Neutrophil (primary cell): ENCODE measurements at regions not wholly inside any gene's neighbourhood (a gene's known extent, or its start where the extent isn't known, plus 50 kb on each side); places are given as distances from the start of the nearest gene placed in this dataset.

Experiments used
- H3K27ac ChIP-seq: fragments of 200-600 bp; sonication (generic); 2 replicates; pipeline ENCODE4 v1.5.1; 2016; ENCODE audit warnings: mild to moderate bottlenecking, moderate library complexity
- H3K27me3 ChIP-seq: fragments of 200-600 bp; sonication (generic); 2 replicates; pipeline ENCODE4 v1.6.0; 2016; ENCODE audit warnings: mild to moderate bottlenecking
- H3K36me3 ChIP-seq: fragments of 200-600 bp; sonication (generic); 2 replicates; pipeline ENCODE4 v1.5.1; 2017
- H3K4me1 ChIP-seq, 2 experiments: fragments of 200-600 bp in 1 of 2; sonication (generic) in 1 of 2; 1 replicate in 1 of 2; 2 replicates in 1 of 2; pipeline versions ENCODE4 v1.5.1 to v1.6.1; 2013 to 2016; ENCODE audit warnings: low read depth in 1 of 2, low read length in 1 of 2, mild to moderate bottlenecking in 1 of 2, moderate library complexity in 1 of 2; ENCODE audit not compliant: control insufficient read depth in 1 of 2, insufficient read depth in 1 of 2
- H3K4me3 ChIP-seq, 2 experiments: fragments of 200-600 bp in 1 of 2; sonication (generic) in 1 of 2; 1 replicate in 1 of 2; 2 replicates in 1 of 2; pipeline ENCODE4 v1.5.1; 2013 to 2016; ENCODE audit warnings: low read depth in 1 of 2, low read length in 1 of 2, mild to moderate bottlenecking in 1 of 2, moderate library complexity in 1 of 2
- H3K9me3 ChIP-seq: fragments of 200-600 bp; sonication (generic); 2 replicates; pipeline ENCODE4 v1.5.1; 2016
- TF ChIP-seq, protein P1 (sequence below): fragments of 200-600 bp; sonication (generic); IDR thresholded peaks from 2 replicates; pipeline ENCODE4 v1.5.1; 2016; ENCODE audit warnings: antibody characterized with exemption

DNA sequence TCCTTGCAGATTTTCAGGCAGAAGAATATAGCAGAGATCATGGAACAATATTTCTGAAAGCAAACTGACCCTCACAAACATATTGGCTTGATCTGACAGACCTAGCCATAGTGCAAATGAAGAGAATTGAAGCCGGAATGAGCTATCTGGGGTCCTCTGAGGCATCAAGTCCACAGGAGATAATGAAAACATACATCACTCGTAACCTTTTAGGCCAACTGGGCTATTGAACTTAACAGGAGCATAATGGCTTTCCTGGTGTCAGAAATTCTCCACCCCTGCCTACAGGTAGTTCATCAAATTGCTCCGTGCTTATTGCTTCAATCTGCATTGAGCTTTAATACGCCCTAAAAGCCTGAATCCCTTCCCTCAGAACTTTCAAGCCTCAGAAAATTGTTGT, 1414.6 kb upstream of the TENM4 start:
- H3K9me3 ChIP-seq = no peaks in the 10 kb centered on the region
- H3K36me3 ChIP-seq = no peaks in the 10 kb centered on the region
- no peaks in the 10 kb centered on the region for H3K27me3 ChIP-seq
- no peak overlapping the region for H3K27ac ChIP-seq
- H3K4me3 ChIP-seq = no peak overlapping the region
- TF ChIP-seq, protein P1, sequence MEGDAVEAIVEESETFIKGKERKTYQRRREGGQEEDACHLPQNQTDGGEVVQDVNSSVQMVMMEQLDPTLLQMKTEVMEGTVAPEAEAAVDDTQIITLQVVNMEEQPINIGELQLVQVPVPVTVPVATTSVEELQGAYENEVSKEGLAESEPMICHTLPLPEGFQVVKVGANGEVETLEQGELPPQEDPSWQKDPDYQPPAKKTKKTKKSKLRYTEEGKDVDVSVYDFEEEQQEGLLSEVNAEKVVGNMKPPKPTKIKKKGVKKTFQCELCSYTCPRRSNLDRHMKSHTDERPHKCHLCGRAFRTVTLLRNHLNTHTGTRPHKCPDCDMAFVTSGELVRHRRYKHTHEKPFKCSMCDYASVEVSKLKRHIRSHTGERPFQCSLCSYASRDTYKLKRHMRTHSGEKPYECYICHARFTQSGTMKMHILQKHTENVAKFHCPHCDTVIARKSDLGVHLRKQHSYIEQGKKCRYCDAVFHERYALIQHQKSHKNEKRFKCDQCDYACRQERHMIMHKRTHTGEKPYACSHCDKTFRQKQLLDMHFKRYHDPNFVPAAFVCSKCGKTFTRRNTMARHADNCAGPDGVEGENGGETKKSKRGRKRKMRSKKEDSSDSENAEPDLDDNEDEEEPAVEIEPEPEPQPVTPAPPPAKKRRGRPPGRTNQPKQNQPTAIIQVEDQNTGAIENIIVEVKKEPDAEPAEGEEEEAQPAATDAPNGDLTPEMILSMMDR = no peak
- no peaks in the 10 kb centered on the region for H3K4me1 ChIP-seq

DNA sequence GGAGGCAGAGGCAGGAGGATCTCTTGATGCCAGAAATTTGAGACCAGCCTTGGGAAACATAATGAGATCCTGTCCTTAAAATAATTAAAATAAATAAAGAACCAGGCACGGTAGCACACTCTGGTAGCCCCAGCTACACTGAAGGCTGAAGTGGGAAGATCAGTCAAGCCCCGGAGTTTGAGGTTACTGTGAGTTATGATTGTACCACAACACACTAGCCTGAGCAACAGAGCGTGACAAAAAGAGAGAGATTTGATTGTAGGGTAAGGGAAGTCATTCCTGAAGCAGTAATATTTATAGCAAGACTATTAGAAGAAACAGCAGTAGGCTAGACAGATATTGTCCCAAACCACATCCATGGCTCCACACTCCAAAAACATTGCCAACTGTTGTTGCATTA, 1408.4 kb upstream of the TENM4 start:
- H3K4me1 ChIP-seq = no peaks in the 10 kb centered on the region
- H3K4me3 ChIP-seq = no peak overlapping the region
- H3K27ac ChIP-seq = no peak overlapping the region
- H3K27me3 ChIP-seq = no peaks in the 10 kb centered on the region
- no peaks in the 10 kb centered on the region for H3K36me3 ChIP-seq
- H3K9me3 ChIP-seq = no peaks in the 10 kb centered on the region
- TF ChIP-seq, protein P1 = no peak

DNA sequence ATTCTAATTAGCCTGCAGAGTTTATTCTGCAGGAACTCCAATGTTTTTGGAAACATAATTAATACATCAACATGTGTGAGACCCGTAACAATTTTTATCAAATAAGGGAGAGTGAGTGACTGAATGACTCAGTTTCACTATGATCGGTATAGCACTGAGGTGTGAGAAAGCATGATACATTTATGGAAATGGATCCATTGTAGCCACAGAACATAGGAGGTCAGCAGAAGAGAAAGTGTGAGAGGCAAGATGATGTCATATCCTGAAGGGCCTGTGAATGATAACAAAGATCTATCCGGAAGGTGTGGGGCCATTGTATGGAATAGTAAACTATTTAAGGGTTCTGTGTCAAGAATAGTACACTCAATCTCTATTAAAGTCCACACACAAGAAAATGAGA, 1406.1 kb upstream of the TENM4 start:
- TF ChIP-seq, protein P1 = no peak
- Histone ChIP-seq H3K27ac (no peak overlapping the region), H3K36me3 (no peaks in the 10 kb centered on the region), H3K9me3 (no peaks in the 10 kb centered on the region), H3K4me1 (no peaks in the 10 kb centered on the region), H3K4me3 (no peak overlapping the region), H3K27me3 (no peaks in the 10 kb centered on the region)

DNA sequence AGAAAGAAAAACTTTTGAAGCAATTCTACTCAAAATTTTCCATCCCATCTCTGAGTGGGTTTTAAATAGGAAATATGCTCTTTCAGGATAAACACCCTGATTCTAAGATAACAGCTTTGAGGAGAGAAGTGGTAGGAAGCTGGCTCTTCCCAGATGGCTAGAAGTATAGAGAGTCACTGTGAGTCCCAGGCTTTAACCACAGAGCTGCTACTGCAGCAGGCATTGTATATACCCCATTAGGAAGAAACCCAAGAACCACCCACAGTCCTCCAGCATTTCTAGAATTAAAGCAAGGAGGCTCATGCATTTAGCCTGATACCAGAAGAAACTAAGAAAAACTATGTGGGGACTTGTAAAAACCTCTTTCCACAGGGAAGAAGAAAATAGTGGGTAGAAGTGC, 1405.6 kb upstream of the TENM4 start:
- H3K27ac ChIP-seq = no peak overlapping the region
- no peaks in the 10 kb centered on the region for H3K27me3 ChIP-seq
- TF ChIP-seq, protein P1 = no peak
- no peak overlapping the region for H3K4me3 ChIP-seq
- H3K9me3 ChIP-seq = no peaks in the 10 kb centered on the region
- no peaks in the 10 kb centered on the region for H3K36me3 ChIP-seq
- H3K4me1 ChIP-seq = no peaks in the 10 kb centered on the region

DNA sequence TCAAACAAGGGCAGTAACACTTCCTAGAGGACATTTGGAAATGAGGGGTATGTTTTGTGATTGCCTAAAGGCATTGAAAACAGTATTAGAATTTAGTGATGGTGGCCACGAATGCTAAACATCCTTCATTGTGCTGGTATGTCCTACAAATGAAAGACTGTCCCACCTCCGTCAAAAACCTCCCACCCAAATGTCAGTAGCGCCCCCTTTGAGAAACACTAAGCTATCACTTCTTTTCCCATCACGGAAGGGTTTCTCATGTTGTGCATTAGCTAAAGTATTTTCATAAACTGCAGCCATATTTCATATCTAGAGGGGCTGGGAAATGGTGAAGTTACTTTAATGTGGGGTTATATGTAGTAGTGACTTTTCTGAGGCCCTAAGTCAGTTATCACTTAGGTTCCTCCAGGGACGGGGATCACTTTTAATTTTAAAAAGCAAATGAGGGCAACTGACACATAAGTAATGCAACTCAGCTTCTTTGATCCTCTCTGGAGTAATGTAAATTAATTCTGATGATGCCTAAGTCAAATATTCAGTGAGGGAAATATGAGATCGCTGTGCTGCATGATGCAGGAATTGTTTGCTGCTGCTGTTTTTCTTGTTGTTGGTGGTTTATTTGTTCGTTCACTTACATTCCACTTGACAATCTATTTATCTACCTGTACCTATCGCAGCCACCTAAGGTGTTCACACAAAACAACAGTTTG, 1403.4 kb upstream of the TENM4 start:
- TF ChIP-seq, protein P1 = no peak
- Histone ChIP-seq H3K9me3 (no peaks in the 10 kb centered on the region), H3K4me3 (no peak overlapping the region), H3K36me3 (no peaks in the 10 kb centered on the region), H3K4me1 (no peaks in the 10 kb centered on the region), H3K27me3 (no peaks in the 10 kb centered on the region), H3K27ac (no peak overlapping the region)
